B cell (primary cell): ENCODE measurements at regions not wholly inside any gene's neighbourhood (a gene's known extent, or its start where the extent isn't known, plus 50 kb on each side); places are given as distances from the start of the nearest gene placed in this dataset.

ENCODE experiments used
- CTCF ChIP-seq: fragments of 200-600 bp; IDR thresholded peaks from one replicate; pipeline ENCODE4 v1.8.0; 2022; ENCODE audit warnings: antibody characterized with exemption, mild to moderate bottlenecking
- EZH2 ChIP-seq: IDR thresholded peaks from 2 replicates; pipeline ENCODE4 v1.6.1; 2012; ENCODE audit warnings: borderline replicate concordance, low read depth, mild to moderate bottlenecking, moderate library complexity, low read length; ENCODE audit not compliant: insufficient read depth, poor library complexity, severe bottlenecking

GRCh38 chr6:78492351-78493017 is 374.9 kb upstream of the IRAK1BP1 start:
- TF ChIP-seq CTCF (no peak), EZH2 (no peak)
